NOMO-1 treated with DMSO at 0.1 percent for 48 hours (cell line): ENCODE measurements at regions not wholly inside any gene's neighbourhood (a gene's known extent, or its start where the extent isn't known, plus 50 kb on each side); places are given as distances from the start of the nearest gene placed in this dataset.

Experiments used
- DNase-seq: peaks from one replicate; lab custom pipeline; 2025; ENCODE audit not compliant: unreplicated experiment; lab: John Stamatoyannopoulos, UW

- DNase-seq = no peak
These were observed 401.3 kb downstream of the PCDH17 start for GRCh38 chr13:58032676-58033460.

- DNase-seq = no peak
These were observed 412.4 kb downstream of the PCDH17 start for GRCh38 chr13:58043971-58044370.

GRCh38 chr13:58048670-58049069 lies 417.1 kb downstream of the PCDH17 start:
- no peak for DNase-seq

- DNase-seq = no peak
These were observed 419.9 kb downstream of the PCDH17 start for GRCh38 chr13:58051396-58051795.

- no peak for DNase-seq
These were observed 420.3 kb downstream of the PCDH17 start for GRCh38 chr13:58051807-58052375.

GRCh38 chr13:58056426-58056825 lies 424.9 kb downstream of the PCDH17 start:
- DNase-seq = no peak

GRCh38 chr13:58059624-58060023 lies 428.1 kb downstream of the PCDH17 start:
- DNase-seq = no peak

GRCh38 chr13:58080806-58081205 lies 449.3 kb downstream of the PCDH17 start:
- no peak for DNase-seq

GRCh38 chr13:58081301-58081820 lies 449.8 kb downstream of the PCDH17 start:
- DNase-seq = no peak

GRCh38 chr13:58083064-58083463 lies 451.5 kb downstream of the PCDH17 start:
- DNase-seq = no peak

GRCh38 chr13:58085274-58085673 lies 453.7 kb downstream of the PCDH17 start:
- DNase-seq = no peak

GRCh38 chr13:58085819-58086218 lies 454.3 kb downstream of the PCDH17 start:
- no peak for DNase-seq

GRCh38 chr13:58087566-58087965 lies 456.0 kb downstream of the PCDH17 start:
- DNase-seq = no peak

- no peak for DNase-seq
These were observed 461.9 kb downstream of the PCDH17 start for GRCh38 chr13:58093394-58093793.

- DNase-seq = no peak
These were observed 466.3 kb downstream of the PCDH17 start for GRCh38 chr13:58097831-58098230.

GRCh38 chr13:58119351-58119750 lies 487.8 kb downstream of the PCDH17 start:
- DNase-seq = no peak

GRCh38 chr13:58119804-58120203 lies 488.3 kb downstream of the PCDH17 start:
- no peak for DNase-seq

- no peak for DNase-seq
These were observed 495.0 kb downstream of the PCDH17 start for GRCh38 chr13:58126496-58126895.

- no peak for DNase-seq
These were observed 502.5 kb downstream of the PCDH17 start for GRCh38 chr13:58134012-58134411.

- no peak for DNase-seq
These were observed 503.0 kb downstream of the PCDH17 start for GRCh38 chr13:58134525-58134924.

- no peak for DNase-seq
These were observed 511.4 kb downstream of the PCDH17 start for GRCh38 chr13:58142952-58143351.

- DNase-seq = no peak
These were observed 513.1 kb downstream of the PCDH17 start for GRCh38 chr13:58144616-58145015.

- DNase-seq = no peak
These were observed 519.9 kb downstream of the PCDH17 start for GRCh38 chr13:58151452-58151851.
